Stimulated activated CD4-positive, alpha-beta T cell treated with anti-CD3 and anti-CD28 coated beads, Interleukin-15, amount 100 ng/mL, for 48 hours (primary cell): ENCODE measurements at regions not wholly inside any gene's neighbourhood (a gene's known extent, or its start where the extent isn't known, plus 50 kb on each side); places are given as distances from the start of the nearest gene placed in this dataset.

ENCODE experiments used
- DNase-seq, 2 donors: peaks; one replicate each; pipeline ENCODE4 v3.0.0-alpha.2; 2020; ENCODE audit warnings: low read depth in 2 of 2

DNA sequence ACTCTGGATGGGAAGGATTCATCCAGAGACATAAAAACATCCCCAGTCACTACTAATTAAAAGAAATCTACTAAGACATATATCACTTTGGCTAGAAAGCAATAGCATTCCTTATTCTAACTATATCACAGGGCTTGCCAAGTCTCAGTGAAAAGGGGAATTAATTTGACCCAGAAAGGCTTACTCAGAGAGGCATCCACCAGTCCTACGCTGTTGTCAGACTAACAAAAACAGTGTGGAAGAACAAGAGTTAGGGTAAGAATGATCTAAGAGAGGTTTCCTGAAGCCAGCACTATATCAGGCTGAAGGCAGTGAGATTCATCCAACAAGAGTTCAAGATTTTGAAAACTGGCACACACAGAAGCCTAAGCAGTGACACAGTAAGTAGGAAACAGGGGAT lies 126.1 kb downstream of the GDAP2 start:
- DNase-seq = no peak

DNA sequence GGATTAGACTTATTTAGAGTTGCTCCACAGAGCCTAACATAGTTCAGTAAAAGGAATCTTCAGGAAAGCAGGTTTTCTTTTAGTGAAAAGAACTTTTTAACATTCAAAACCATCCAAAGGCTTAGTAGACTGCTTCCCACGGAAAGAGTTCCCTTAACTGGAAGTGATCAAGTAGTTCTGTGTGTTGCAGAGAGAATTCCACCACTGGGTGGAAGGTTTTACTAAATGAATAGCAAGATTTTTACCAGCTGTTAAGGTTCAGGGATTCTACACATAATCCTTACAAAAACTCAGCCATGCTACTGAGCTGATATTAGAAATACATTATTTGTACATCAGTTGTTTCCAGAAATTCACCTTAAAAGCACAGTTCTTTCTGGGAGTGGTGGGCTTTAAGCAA lies 119.7 kb downstream of the GDAP2 start:
- DNase-seq = no peak

DNA sequence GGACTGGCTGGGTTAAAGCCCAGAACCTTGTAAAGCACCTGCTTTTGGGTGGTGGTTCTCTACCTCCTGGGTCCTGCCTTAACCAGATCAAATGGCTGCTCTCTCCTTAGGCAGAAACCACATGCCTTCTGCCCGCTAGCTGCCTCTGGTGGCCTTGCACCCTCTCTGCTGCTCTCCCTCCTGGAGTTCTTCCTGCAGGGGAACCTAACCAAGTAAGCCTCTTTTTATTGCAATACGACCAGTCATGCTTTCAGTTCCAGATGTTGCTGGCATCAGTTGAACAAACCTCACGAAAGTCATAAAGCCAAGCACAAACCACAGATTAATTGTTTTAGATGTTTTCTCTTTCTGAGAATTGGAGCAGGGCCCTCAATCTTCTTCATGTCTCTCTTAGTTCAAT lies 118.9 kb downstream of the GDAP2 start:
- DNase-seq = no peak

DNA sequence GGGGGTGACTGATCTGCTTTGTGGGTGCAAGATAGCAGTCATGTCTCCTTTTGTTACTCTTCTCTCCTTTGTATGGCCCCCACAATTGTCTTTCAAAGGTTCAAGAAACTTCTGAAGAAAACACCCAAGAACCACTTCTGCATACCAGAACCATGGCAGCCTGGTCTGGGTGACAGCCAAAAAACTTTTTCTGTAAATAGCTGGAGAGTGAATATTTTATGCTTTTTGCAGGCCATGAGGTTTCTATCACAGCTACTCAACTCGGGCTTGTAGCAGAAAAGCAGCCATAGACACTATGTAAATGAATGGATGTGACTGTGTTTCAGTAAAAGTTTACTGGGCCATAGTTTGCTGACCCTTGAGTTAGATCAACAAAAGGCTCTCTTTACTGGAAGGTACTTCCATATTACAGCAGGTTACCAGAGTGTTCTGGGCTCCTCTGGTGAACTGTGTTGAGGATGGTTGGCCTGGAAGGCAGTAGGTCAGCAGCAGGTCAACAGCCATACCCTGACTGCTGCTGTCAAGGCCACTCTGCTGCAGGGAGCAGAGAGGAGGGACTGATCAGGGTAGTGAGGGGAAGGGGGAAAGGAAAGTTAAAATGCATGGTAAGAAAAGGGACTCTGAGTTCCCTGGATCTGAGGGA lies 116.4 kb downstream of the GDAP2 start:
- no peak for DNase-seq
